Pancreas (tissue), 10 donors: ENCODE measurements at regions not wholly inside any gene's neighbourhood (a gene's known extent, or its start where the extent isn't known, plus 50 kb on each side); places are given as distances from the start of the nearest gene placed in this dataset.

Experiments used
- ATAC-seq, 4 donors: fragments of 200-7000 bp; cut with Tn5 transposase; one replicate each; pipeline versions ENCODE4 v1.8.0 to v1.9.1; 2020; ENCODE audit warnings: mild to moderate bottlenecking in 4 of 4, moderate library complexity in 4 of 4
- DNase-seq, 6 donors: peaks; one replicate each; pipeline ENCODE4 v3.0.0-alpha.2; 2020
- FAIRE-seq: peaks from 2 replicates; lab custom pipeline; 2012; peaks lifted over from hg19 to GRCh38; lab: Jason Lieb, UNC
- H3K27ac ChIP-seq, 4 donors: fragments of 200-600 bp; sonication (generic); 1 replicate in 3 of 4; 2 replicates in 1 of 4; pipeline versions ENCODE4 v1.5.0 to v1.8.0; 2020
- H3K27me3 ChIP-seq, 4 donors: fragments of 200-600 bp; one replicate each; pipeline ENCODE4 v1.8.0; 2021
- H3K36me3 ChIP-seq, 3 donors: fragments of 200-600 bp; sonication (generic) in 1 of 3; one replicate each; pipeline versions ENCODE4 v1.5.0 to v1.8.0; 2020 to 2021
- H3K4me1 ChIP-seq, 3 donors: fragments of 200-600 bp; one replicate each; pipeline ENCODE4 v1.8.0; 2021
- H3K4me3 ChIP-seq, 4 donors: fragments of 200-600 bp; sonication (generic) in 2 of 4; one replicate each; pipeline versions ENCODE4 v1.5.0 to v1.8.0; 2020 to 2021
- H3K9me3 ChIP-seq, 4 donors: fragments of 200-600 bp; one replicate each; pipeline ENCODE4 v1.8.0; 2021
- CTCF ChIP-seq, 4 donors: fragments of 200-600 bp; sonication (generic) in 3 of 4; IDR thresholded peaks; one replicate each; pipeline versions ENCODE4 v1.5.0 to v1.8.0; 2021; ENCODE audit warnings: antibody characterized with exemption in 4 of 4
- WGBS, 2 donors: extraction: QIAGEN DNeasy Blood & Tissue Kit; methylation state at CpG; one replicate each; pipeline ENCODE4 v1.1.7; 2013; 5-methylcytosine and 5-hydroxymethylcytosine counted together
- intact Hi-C, 3 donors: fragments of 100-400 bp; cut with DNase I; formaldehyde crosslinking; loops; one replicate each; pipeline versions ENCODE4 v1.11.1 to v1.14.2; 2022
- donor health status: healthy with polysubstance abuse.
- donor health status: DM: no; HTN: no; CAD: no; lungs with moderate emphysema.
- donor health status: DM: no; HTN: no; CAD: no.
- donor health status: control.
- donor health status: control.
- donor health status: Bipolar disorder and iron deficiency.
- donor health status: DM: yes; HTN: yes; CAD: no.
- donor health status: DM: no; HTN: no; CAD: no.
- donor health status: DM: no; HTN: no; CAD: no.
- donor health status: DM: yes; HTN: yes; CAD: no.

GRCh38 chr1:36699113-36699911 lies 216.6 kb upstream of the CSF3R start:
- Histone ChIP-seq H3K9me3 (no peaks in the 10 kb centered on the region), H3K27me3 (no peaks in the 10 kb centered on the region), H3K27ac (no peak overlapping the region), H3K4me3 (no peak overlapping the region), H3K36me3 (no peaks in the 10 kb centered on the region), H3K4me1 (no peaks in the 10 kb centered on the region)
- WGBS, 2 donors: 64 to 68% methylated on average over 10 of the region's 10 CpGs
- intact Hi-C loops: loop anchor here in 1 of 3 donors (10.0 kb wide), 1 partner anchor 615 kb away; no protein-coding TSS in a partner anchor
- no peak for DNase-seq
- ATAC-seq: no peak
- no peak for TF ChIP-seq CTCF (IDR thresholded peaks at IDR 0.05)
- FAIRE-seq: no peak

GRCh38 chr1:36697836-36698605 lies 215.3 kb upstream of the CSF3R start:
- intact Hi-C loops: loop anchor here in 1 of 3 donors (10.0 kb wide), 1 partner anchor 617 kb away; no protein-coding TSS in a partner anchor
- Histone ChIP-seq H3K36me3 (no peaks in the 10 kb centered on the region), H3K27ac (no peak overlapping the region), H3K4me3 (no peak overlapping the region), H3K4me1 (no peaks in the 10 kb centered on the region), H3K9me3 (no peaks in the 10 kb centered on the region), H3K27me3 (no peaks in the 10 kb centered on the region)
- no peak for TF ChIP-seq CTCF (IDR thresholded peaks at IDR 0.05)
- 67 to 71% methylated on average over 4 of the region's 4 CpGs for WGBS, 2 donors
- DNase-seq (no peak), ATAC-seq (no peak), FAIRE-seq (no peak)

DNA sequence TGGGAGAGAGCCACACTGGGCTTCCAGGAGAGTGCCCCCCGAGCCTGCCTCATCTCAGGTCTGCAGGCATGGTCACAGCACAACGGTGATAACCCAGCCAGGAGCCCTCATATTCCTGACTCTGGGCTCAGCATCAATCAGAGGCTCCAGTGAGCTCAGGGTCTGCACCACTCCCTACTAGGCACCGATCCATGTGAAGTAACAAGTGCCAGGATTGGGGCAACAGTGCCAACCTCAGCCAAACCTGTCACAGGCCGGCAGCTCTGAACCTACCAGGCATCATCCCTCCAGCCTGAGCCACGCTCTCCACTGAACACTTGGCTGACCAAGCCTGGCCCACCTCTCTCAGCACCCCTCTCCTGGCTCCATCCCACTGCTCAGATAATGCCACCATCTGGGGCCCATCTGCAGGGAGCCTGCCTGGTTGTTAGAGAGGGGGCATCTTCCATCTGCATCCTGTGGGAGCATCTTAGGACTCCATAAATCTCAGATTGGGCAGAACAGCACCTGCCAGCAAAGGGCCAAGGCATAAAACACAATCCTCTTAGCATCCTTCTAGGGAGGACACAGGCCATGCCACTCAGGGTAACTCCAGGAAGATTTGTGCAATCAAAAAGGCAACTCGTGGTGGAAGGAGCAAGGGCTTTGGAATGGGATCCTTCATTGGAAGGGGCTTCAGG lies 213.7 kb upstream of the CSF3R start:
- Histone ChIP-seq H3K4me1 (no peaks in the 10 kb centered on the region), H3K9me3 (no peaks in the 10 kb centered on the region), H3K27ac (no peak overlapping the region), H3K4me3 (no peak overlapping the region), H3K27me3 (no peaks in the 10 kb centered on the region), H3K36me3 (no peaks in the 10 kb centered on the region)
- 59 to 65% methylated on average over 6 of the region's 6 CpGs for WGBS, 2 donors
- intact Hi-C loops: loop anchor here in 1 of 3 donors (10.0 kb wide), 1 partner anchor 618 kb away; no protein-coding TSS in a partner anchor
- no peak for ATAC-seq
- FAIRE-seq: no peak
- TF ChIP-seq CTCF (IDR thresholded peaks at IDR 0.05): no peak
- DNase-seq: no peak

- DNase-seq (no peak), ATAC-seq (no peak), FAIRE-seq (no peak)
- no peaks in the 10 kb centered on the region for H3K27me3 ChIP-seq
- no peak for TF ChIP-seq CTCF (IDR thresholded peaks at IDR 0.05)
- intact Hi-C loops: loop anchor here in 1 of 3 donors (10.0 kb wide), 1 partner anchor 621 kb away; no protein-coding TSS in a partner anchor
- no peaks in the 10 kb centered on the region for H3K9me3 ChIP-seq
- H3K27ac ChIP-seq: no peak overlapping the region
- no peaks in the 10 kb centered on the region for H3K36me3 ChIP-seq
- no peak overlapping the region for H3K4me3 ChIP-seq
- no peaks in the 10 kb centered on the region for H3K4me1 ChIP-seq
- WGBS, 2 donors: 61 to 69% methylated on average over 11 of the region's 11 CpGs
Measured at GRCh38 chr1:36693603-36694002, 210.9 kb upstream of the CSF3R start.
